ENCODE measurements at regions not wholly inside any gene's neighbourhood (a gene's known extent, or its start where the extent isn't known, plus 50 kb on each side); places are given as distances from the start of the nearest gene placed in this dataset.

DNA sequence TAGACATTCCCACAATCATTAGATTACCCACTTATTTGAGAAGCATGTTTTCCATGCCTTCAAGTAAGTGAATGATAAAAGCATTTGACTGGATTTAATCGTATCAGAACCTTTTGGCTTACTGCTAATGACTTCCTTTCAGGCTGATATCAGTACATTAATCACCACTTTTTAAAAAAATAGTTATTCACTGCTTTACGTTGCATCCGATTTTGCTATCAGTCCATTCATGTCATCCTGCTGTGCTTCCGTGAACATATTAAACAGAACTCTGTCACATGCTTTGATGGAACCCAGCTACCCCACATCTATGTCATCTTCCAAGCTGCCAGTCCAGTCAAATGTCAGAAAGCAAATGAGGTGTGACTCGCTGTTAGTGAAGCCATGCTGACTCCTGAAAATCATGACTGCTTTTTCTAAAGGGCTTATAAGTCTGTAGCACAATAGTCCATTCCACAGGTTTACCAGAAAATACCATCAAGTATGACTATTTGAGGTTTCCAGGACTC, 440.9 kb downstream of the IRS2 start:
- no peak overlapping the region for H3K23ac ChIP-seq (ENCODE audit: insufficient read length, low read depth, low read length)
- H3K27me3 ChIP-seq (ENCODE audit: insufficient read depth, low read length) = no peaks in the 10 kb centered on the region
- H3K56ac ChIP-seq (ENCODE audit: insufficient read length, low read depth, low read length) = no peak overlapping the region
- no CpG with 5 or more reads among the region's 5 CpGs for WGBS (ENCODE audit: extremely low coverage, insufficient read length, low lambda C conversion rate)
- no peaks in the 10 kb centered on the region for H3K79me2 ChIP-seq (ENCODE audit: insufficient read depth, low read length)
- TF ChIP-seq, protein P1, sequence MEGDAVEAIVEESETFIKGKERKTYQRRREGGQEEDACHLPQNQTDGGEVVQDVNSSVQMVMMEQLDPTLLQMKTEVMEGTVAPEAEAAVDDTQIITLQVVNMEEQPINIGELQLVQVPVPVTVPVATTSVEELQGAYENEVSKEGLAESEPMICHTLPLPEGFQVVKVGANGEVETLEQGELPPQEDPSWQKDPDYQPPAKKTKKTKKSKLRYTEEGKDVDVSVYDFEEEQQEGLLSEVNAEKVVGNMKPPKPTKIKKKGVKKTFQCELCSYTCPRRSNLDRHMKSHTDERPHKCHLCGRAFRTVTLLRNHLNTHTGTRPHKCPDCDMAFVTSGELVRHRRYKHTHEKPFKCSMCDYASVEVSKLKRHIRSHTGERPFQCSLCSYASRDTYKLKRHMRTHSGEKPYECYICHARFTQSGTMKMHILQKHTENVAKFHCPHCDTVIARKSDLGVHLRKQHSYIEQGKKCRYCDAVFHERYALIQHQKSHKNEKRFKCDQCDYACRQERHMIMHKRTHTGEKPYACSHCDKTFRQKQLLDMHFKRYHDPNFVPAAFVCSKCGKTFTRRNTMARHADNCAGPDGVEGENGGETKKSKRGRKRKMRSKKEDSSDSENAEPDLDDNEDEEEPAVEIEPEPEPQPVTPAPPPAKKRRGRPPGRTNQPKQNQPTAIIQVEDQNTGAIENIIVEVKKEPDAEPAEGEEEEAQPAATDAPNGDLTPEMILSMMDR (conservative IDR thresholded peaks at IDR 0.05) = no peak
- no peak overlapping the region for H3K4me2 ChIP-seq (ENCODE audit: insufficient read depth, insufficient read length, low read length)
- no peak overlapping the region for H2BK12ac ChIP-seq (ENCODE audit: insufficient read length, low read depth, low read length)
- no peaks in the 10 kb centered on the region for H4K20me1 ChIP-seq (ENCODE audit: control insufficient read depth, insufficient read depth, insufficient read length)
- no peak overlapping the region for H4K91ac ChIP-seq (ENCODE audit: insufficient read length, low read depth, low read length)
- H3K4me3 Mint-ChIP-seq = no peak overlapping the region
- H3K27me3 Mint-ChIP-seq (ENCODE audit: low read depth) = no peaks in the 10 kb centered on the region
- no peak overlapping the region for H2AFZ ChIP-seq (ENCODE audit: low read length)
- no peak overlapping the region for H3K27ac ChIP-seq (ENCODE audit: insufficient read length, low read depth, low read length)
- H2BK120ac ChIP-seq (ENCODE audit: low read depth, low read length, poor library complexity, severe bottlenecking) = no peak overlapping the region
- H3K9me3 ChIP-seq (ENCODE audit: control insufficient read depth, low read depth, low read length) = no peaks in the 10 kb centered on the region
- no peak overlapping the region for H3K18ac ChIP-seq (ENCODE audit: insufficient read length, low read depth, low read length)
- no peak overlapping the region for H2AK5ac ChIP-seq (ENCODE audit: insufficient read length, low read length)
- H3K4ac ChIP-seq (ENCODE audit: low read depth, low read length) = no peak overlapping the region
- no peaks in the 10 kb centered on the region for H3K4me1 Mint-ChIP-seq
- DNase-seq = no peak
- no peaks in the 10 kb centered on the region for H3K23me2 ChIP-seq (ENCODE audit: insufficient read length, low read depth, low read length, poor library complexity, severe bottlenecking)
- no peak overlapping the region for H4K5ac ChIP-seq (ENCODE audit: insufficient read length, low read depth, low read length)
- H3K27ac Mint-ChIP-seq = no peak overlapping the region
- no peaks in the 10 kb centered on the region for H3K9me3 Mint-ChIP-seq
- H2BK5ac ChIP-seq (ENCODE audit: insufficient read length, low read length) = no peak overlapping the region
- no peaks in the 10 kb centered on the region for H3K79me1 ChIP-seq (ENCODE audit: insufficient read depth, low read depth, low read length, poor library complexity, severe bottlenecking)
- no peaks in the 10 kb centered on the region for H3K4me1 ChIP-seq (ENCODE audit: insufficient read depth, low read length)
- no peak overlapping the region for H3K9ac ChIP-seq (ENCODE audit: extremely low read depth, insufficient read length, low read length)
- no peak overlapping the region for H3T11ph ChIP-seq (ENCODE audit: low read length)
- no peak overlapping the region for H2BK20ac ChIP-seq (ENCODE audit: low read depth, low read length, poor library complexity, severe bottlenecking)
- H2BK15ac ChIP-seq (ENCODE audit: low read depth, low read length) = no peak overlapping the region
- H4K8ac ChIP-seq (replicated peaks; ENCODE audit: insufficient read length, low read depth, low read length) = no peak overlapping the region
- no peaks in the 10 kb centered on the region for H3K36me3 Mint-ChIP-seq (ENCODE audit: insufficient read depth in 1 of 3, low read depth in 3 of 3)
- no peak overlapping the region for H3K14ac ChIP-seq (ENCODE audit: insufficient read depth, low read length)

Data from H9 (cell line).